ENCODE measurements at regions not wholly inside any gene's neighbourhood (a gene's known extent, or its start where the extent isn't known, plus 50 kb on each side); places are given as distances from the start of the nearest gene placed in this dataset.

DNA sequence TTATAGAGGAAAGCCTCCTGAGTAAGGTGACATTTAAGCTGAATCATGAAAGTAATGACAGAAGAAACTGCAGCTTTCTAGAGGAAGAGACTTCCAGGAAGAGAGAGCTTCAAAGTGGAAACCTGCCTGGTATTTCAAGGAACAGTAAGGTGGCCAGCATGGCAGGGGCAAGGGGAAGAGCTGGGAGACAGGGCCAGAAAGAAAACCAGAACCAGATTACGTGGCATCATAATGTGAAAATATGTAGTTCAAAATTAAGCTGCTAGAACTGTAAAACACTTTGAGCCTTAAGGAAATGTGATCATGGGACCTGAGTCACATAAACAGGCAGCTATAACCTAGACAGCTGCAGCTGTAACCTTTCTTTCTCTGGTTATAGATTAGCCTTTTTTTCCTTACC lies 238.0 kb upstream of the FOXK1 start:
- no peaks in the 10 kb centered on the region for H3K27me3 ChIP-seq
- H3K4me1 ChIP-seq = no peaks in the 10 kb centered on the region
- no peaks in the 10 kb centered on the region for H3K36me3 ChIP-seq
- H3K4me3 ChIP-seq = no peak overlapping the region
- intact Hi-C loops (cut with DNase I; ENCODE audit: low total_unique reads) = no loop called here
- no peaks in the 10 kb centered on the region for H3K9me3 ChIP-seq
- TF ChIP-seq POLR2AphosphoS5 (IDR thresholded peaks at IDR 0.05) (no peak), POLR2A (IDR thresholded peaks at IDR 0.05) (no peak), EP300 (IDR thresholded peaks at IDR 0.05) (no peak)
- TF ChIP-seq, protein P1, sequence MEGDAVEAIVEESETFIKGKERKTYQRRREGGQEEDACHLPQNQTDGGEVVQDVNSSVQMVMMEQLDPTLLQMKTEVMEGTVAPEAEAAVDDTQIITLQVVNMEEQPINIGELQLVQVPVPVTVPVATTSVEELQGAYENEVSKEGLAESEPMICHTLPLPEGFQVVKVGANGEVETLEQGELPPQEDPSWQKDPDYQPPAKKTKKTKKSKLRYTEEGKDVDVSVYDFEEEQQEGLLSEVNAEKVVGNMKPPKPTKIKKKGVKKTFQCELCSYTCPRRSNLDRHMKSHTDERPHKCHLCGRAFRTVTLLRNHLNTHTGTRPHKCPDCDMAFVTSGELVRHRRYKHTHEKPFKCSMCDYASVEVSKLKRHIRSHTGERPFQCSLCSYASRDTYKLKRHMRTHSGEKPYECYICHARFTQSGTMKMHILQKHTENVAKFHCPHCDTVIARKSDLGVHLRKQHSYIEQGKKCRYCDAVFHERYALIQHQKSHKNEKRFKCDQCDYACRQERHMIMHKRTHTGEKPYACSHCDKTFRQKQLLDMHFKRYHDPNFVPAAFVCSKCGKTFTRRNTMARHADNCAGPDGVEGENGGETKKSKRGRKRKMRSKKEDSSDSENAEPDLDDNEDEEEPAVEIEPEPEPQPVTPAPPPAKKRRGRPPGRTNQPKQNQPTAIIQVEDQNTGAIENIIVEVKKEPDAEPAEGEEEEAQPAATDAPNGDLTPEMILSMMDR (IDR thresholded peaks at IDR 0.05) = no peak
- H3K27ac ChIP-seq = no peak overlapping the region
- no peak for DNase-seq
- 22 to 75% (median 53%) methylated on average over 1 of the region's 1 CpG for WGBS, 5 donors

DNA sequence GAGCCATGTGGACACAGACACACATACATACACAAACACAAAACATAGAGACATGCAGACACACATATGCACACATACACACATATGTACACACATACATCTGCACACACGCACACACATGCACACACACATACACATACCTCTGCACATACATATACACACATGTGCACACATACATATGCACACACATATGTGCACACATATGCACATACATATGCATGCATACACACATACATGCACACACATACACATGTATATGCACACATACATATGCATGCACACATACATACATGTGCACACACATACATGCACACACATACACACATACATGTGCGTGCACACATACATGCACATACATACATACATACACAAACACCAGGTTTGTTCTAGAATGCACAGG lies 236.3 kb upstream of the FOXK1 start:
- intact Hi-C loops (cut with DNase I; ENCODE audit: low total_unique reads) = no loop called here
- H3K27ac ChIP-seq = no peak overlapping the region
- no peaks in the 10 kb centered on the region for H3K27me3 ChIP-seq
- H3K9me3 ChIP-seq = no peaks in the 10 kb centered on the region
- no peak for DNase-seq
- TF ChIP-seq, protein P1 (IDR thresholded peaks at IDR 0.05) = no peak
- no peak for TF ChIP-seq POLR2A (IDR thresholded peaks at IDR 0.05)
- TF ChIP-seq POLR2AphosphoS5 (IDR thresholded peaks at IDR 0.05) = no peak
- no peak for TF ChIP-seq EP300 (IDR thresholded peaks at IDR 0.05)
- H3K4me1 ChIP-seq = no peaks in the 10 kb centered on the region
- no peaks in the 10 kb centered on the region for H3K36me3 ChIP-seq
- WGBS, 5 donors = 93 to 97% (median 95%) methylated on average over 2 of the region's 2 CpGs
- no peak overlapping the region for H3K4me3 ChIP-seq

DNA sequence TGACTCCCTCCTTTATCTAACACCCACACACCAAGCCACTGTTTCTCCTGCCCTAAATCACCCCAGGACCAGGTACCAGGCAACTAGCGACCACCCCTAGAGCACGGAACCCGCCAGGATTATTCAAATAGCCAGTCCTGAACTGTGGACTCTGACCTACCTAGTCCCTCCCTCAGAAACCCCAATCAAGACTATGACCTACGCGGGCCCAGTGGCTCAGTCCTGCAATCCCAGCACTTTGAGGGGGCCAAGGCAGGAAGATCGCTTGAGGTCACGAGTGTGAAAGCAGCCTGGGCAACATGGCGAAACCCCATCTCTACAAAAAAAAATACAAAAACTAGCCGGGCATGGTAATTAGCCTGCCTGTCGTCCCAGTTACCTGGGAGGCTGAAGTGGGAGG lies 232.8 kb upstream of the FOXK1 start:
- H3K4me1 ChIP-seq = no peaks in the 10 kb centered on the region
- H3K27ac ChIP-seq = no peak overlapping the region
- TF ChIP-seq EP300 (IDR thresholded peaks at IDR 0.05) = no peak
- no peak for TF ChIP-seq POLR2AphosphoS5 (IDR thresholded peaks at IDR 0.05)
- TF ChIP-seq POLR2A (IDR thresholded peaks at IDR 0.05) = no peak
- TF ChIP-seq, protein P1 (IDR thresholded peaks at IDR 0.05) = no peak
- intact Hi-C loops (cut with DNase I; ENCODE audit: low total_unique reads) = no loop called here
- no peak overlapping the region for H3K4me3 ChIP-seq
- WGBS, 5 donors = 78 to 90% (median 88%) methylated on average over 10 of the region's 10 CpGs
- H3K9me3 ChIP-seq = no peaks in the 10 kb centered on the region
- H3K27me3 ChIP-seq = no peaks in the 10 kb centered on the region
- H3K36me3 ChIP-seq = no peaks in the 10 kb centered on the region
- no peak for DNase-seq

DNA sequence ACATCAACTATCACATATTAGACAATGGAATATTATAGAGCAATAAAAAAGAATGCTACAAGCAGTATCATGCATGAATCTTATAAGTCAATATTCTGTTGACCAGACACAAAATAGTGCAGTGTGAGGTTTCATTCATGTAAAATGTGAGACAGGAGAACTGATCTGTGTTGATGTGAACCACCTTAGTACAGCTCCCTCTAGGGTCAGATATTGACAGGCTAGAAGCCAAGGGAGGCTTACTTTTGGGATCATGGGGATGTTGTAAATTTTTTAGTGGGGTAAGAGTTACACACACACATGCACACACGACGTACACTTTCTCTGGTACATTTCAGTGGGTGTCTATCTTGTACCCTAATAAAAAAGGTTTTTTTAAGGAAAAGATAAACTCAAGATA lies 231.6 kb upstream of the FOXK1 start:
- H3K27ac ChIP-seq = no peak overlapping the region
- no peaks in the 10 kb centered on the region for H3K27me3 ChIP-seq
- WGBS, 5 donors = 91 to 95% (median 94%) methylated on average over 2 of the region's 2 CpGs
- TF ChIP-seq, protein P1 (IDR thresholded peaks at IDR 0.05) = no peak
- TF ChIP-seq POLR2AphosphoS5 (IDR thresholded peaks at IDR 0.05) (no peak), EP300 (IDR thresholded peaks at IDR 0.05) (no peak), POLR2A (IDR thresholded peaks at IDR 0.05) (no peak)
- no peaks in the 10 kb centered on the region for H3K36me3 ChIP-seq
- intact Hi-C loops (cut with DNase I; ENCODE audit: low total_unique reads) = no loop called here
- no peak overlapping the region for H3K4me3 ChIP-seq
- H3K9me3 ChIP-seq = no peaks in the 10 kb centered on the region
- H3K4me1 ChIP-seq = no peaks in the 10 kb centered on the region
- DNase-seq = no peak
